Kidney (tissue), 13 donors: ENCODE measurements at regions not wholly inside any gene's neighbourhood (a gene's known extent, or its start where the extent isn't known, plus 50 kb on each side); places are given as distances from the start of the nearest gene placed in this dataset.

Experiments
- DNase-seq, 5 donors: peaks; one replicate each; pipeline ENCODE4 v3.0.0-alpha.2; 2013 to 2020
- FAIRE-seq: peaks from 2 replicates; lab custom pipeline; 2012; peaks lifted over from hg19 to GRCh38; lab: Jason Lieb, UNC
- H3K27ac ChIP-seq, 2 donors: one replicate each; pipeline ENCODE4 v1.7.0; 2013; ENCODE audit warnings: low read depth in 2 of 2, low read length in 2 of 2, inconsistent platforms in 1 of 2
- H3K27me3 ChIP-seq: one replicate; pipeline ENCODE4 v1.7.1; 2013; ENCODE audit warnings: low read length, inconsistent platforms; ENCODE audit not compliant: control insufficient read depth, insufficient read depth
- H3K36me3 ChIP-seq, 3 donors: one replicate each; pipeline versions ENCODE4 v1.7.0 to v1.7.1; 2013; ENCODE audit warnings: low read length in 3 of 3, control low read depth in 1 of 3, inconsistent platforms in 1 of 3; ENCODE audit not compliant: insufficient read depth in 3 of 3, control insufficient read depth in 2 of 3
- H3K4me1 ChIP-seq, 3 donors: one replicate each; pipeline versions ENCODE4 v1.7.0 to v1.7.1; 2013; ENCODE audit warnings: low read length in 3 of 3, inconsistent platforms in 1 of 3, low read depth in 1 of 3; ENCODE audit not compliant: control insufficient read depth in 2 of 3, insufficient read depth in 2 of 3
- H3K4me3 ChIP-seq, 3 donors: one replicate each; pipeline versions ENCODE4 v1.7.0 to v1.8.1; 2013; ENCODE audit warnings: low read length in 3 of 3, control low read depth in 1 of 3, inconsistent platforms in 1 of 3
- H3K9ac ChIP-seq, 3 donors: one replicate each; pipeline versions ENCODE4 v1.7.0 to v1.7.1; 2013; ENCODE audit warnings: low read length in 3 of 3, control low read depth in 1 of 3, inconsistent platforms in 1 of 3
- H3K9me3 ChIP-seq, 3 donors: one replicate each; pipeline versions ENCODE4 v1.7.0 to v1.7.1; 2013; ENCODE audit warnings: low read length in 3 of 3, control low read depth in 1 of 3, inconsistent platforms in 1 of 3; ENCODE audit not compliant: control insufficient read depth in 2 of 3, insufficient read depth in 1 of 3
- intact Hi-C: fragments of 100-400 bp; cut with DNase I; formaldehyde crosslinking; loops from one replicate; pipeline ENCODE4 v1.11.1; 2022
- TF ChIP-seq, protein P1 (sequence below): IDR thresholded peaks from 3 replicates; pipeline ENCODE4 v1.5.1; 2012; ENCODE audit warnings: mild to moderate bottlenecking, moderate library complexity, borderline replicate concordance; ENCODE audit not compliant: insufficient read depth; ENCODE audit errors: extremely low read depth
- donor health status: control.
- donor health status: control.
- donor health status: control.
- donor health status: control.
- donor health status: control.
- donor health status: DM: yes; HTN: yes; CAD: no.
- donor health status: Normal renal cell carcinoma (clear cell type).

DNA sequence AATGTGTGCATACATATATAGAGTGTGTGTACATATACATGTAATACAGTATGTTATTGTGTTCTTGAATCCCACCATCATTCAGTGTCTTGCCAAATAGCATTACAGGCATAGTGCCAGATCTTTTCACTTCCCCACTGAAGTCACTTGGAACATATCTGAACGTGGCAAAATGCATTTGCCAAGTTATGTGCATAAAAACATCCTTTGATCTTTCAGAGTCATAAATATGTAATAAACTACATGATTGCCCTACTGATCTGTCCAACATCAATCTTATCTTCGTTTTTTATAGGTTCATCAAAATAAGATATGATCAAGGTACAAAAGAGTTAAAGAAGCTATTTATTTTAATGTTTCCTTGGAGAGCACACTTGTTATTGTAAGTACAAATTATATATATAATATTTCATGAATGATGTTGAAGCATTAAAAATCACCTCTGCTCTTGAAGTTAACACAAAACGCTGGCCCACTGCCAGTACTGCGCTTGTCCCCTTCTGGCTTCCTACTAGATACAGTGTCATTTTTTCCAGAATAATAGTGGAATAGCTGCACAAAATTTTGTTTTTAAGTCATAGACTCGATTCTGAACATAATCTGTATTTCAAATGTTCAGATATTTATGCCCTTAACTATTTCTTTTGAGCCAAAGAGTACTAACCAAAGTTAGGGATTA is 549.5 kb upstream of the ARRDC4 start:
- Histone ChIP-seq H3K9ac (no peak overlapping the region), H3K36me3 (no peaks in the 10 kb centered on the region), H3K27me3 (no peaks in the 10 kb centered on the region), H3K9me3 (no peaks in the 10 kb centered on the region), H3K4me1 (no peaks in the 10 kb centered on the region), H3K4me3 (no peak overlapping the region), H3K27ac (no peak overlapping the region)
- TF ChIP-seq, protein P1, sequence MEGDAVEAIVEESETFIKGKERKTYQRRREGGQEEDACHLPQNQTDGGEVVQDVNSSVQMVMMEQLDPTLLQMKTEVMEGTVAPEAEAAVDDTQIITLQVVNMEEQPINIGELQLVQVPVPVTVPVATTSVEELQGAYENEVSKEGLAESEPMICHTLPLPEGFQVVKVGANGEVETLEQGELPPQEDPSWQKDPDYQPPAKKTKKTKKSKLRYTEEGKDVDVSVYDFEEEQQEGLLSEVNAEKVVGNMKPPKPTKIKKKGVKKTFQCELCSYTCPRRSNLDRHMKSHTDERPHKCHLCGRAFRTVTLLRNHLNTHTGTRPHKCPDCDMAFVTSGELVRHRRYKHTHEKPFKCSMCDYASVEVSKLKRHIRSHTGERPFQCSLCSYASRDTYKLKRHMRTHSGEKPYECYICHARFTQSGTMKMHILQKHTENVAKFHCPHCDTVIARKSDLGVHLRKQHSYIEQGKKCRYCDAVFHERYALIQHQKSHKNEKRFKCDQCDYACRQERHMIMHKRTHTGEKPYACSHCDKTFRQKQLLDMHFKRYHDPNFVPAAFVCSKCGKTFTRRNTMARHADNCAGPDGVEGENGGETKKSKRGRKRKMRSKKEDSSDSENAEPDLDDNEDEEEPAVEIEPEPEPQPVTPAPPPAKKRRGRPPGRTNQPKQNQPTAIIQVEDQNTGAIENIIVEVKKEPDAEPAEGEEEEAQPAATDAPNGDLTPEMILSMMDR: no peak
- FAIRE-seq: no peak
- intact Hi-C loops: no loop called here
- peak in 2 of 5 donors; percentile 21 to 38 for DNase-seq

DNA sequence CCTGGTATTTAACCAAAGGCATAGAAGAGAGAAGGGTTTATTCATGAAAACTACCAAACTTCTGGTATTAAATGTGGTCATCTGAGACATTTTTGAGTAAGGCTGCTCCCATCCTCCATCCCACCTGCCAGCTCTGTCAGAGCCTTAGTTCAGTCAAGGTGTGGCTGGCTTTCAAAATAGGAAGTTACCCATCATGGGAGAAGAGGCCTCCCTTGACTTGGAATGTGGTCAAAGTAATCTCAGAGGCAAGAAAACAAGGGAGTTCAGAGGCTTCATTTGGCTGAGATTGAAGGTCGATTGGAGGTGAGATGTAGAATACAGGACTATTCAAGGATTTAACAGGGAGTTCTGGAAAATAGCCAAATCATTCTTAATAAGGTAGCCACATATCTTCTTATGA is 540.4 kb upstream of the ARRDC4 start:
- no peak overlapping the region for H3K4me3 ChIP-seq
- no peak for FAIRE-seq
- no peak overlapping the region for H3K27ac ChIP-seq
- no peaks in the 10 kb centered on the region for H3K27me3 ChIP-seq
- DNase-seq: peak in 2 of 5 donors; percentile 35 to 48
- TF ChIP-seq, protein P1: no peak
- H3K36me3 ChIP-seq: no peaks in the 10 kb centered on the region
- H3K9me3 ChIP-seq: no peaks in the 10 kb centered on the region
- intact Hi-C loops: no loop called here
- H3K4me1 ChIP-seq: no peaks in the 10 kb centered on the region
- no peak overlapping the region for H3K9ac ChIP-seq

DNA sequence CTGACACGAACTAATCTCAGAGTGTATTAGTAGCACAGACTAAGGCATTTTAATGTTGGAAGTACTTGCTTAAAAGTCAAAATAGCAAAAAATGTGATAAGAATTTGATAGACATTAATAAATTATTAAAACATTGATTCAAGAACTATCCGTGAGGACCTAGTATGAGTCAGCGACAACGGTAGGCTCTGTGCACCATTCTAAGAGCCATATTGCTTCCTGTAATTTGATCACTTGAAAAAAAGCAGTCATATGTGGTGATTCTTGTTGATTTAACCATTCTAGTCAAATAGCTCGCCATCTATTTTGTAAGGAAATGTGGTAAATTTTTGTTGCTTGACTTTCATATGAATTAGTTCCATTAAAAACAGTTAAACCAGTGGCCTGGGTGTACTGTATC is 534.9 kb upstream of the ARRDC4 start:
- Histone ChIP-seq H3K27ac (no peak overlapping the region), H3K4me1 (no peaks in the 10 kb centered on the region), H3K9ac (no peak overlapping the region), H3K27me3 (no peaks in the 10 kb centered on the region), H3K36me3 (no peaks in the 10 kb centered on the region), H3K4me3 (no peak overlapping the region), H3K9me3 (no peaks in the 10 kb centered on the region)
- TF ChIP-seq, protein P1: no peak
- no peak for FAIRE-seq
- intact Hi-C loops: no loop called here
- DNase-seq: no peak

DNA sequence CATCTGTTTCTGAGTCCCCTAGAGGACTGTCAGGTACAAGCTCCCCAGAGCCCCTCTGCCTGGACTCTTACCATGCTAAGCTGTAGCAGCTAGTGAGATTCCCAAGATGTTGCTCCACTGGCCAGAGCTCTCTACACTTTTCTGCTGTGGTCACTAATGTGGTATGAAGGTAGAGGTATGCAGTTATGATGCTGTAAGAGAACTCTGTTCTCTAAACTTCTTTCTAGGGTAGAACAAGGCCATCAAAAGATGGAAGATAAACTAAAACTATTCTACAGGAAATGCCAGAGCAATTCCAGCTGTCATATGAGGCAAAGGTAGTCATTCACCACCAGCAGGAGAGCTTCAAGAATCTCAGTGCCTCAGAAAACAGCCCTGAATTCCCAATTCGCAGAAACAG is 517.4 kb upstream of the ARRDC4 start:
- DNase-seq: no peak
- Histone ChIP-seq H3K36me3 (no peaks in the 10 kb centered on the region), H3K4me3 (no peak overlapping the region), H3K27ac (no peak overlapping the region), H3K27me3 (no peaks in the 10 kb centered on the region), H3K4me1 (no peaks in the 10 kb centered on the region), H3K9me3 (no peaks in the 10 kb centered on the region), H3K9ac (no peak overlapping the region)
- intact Hi-C loops: no loop called here
- TF ChIP-seq, protein P1: no peak
- no peak for FAIRE-seq
